ENCODE measurements at regions not wholly inside any gene's neighbourhood (a gene's known extent, or its start where the extent isn't known, plus 50 kb on each side); places are given as distances from the start of the nearest gene placed in this dataset.
"Not testable (repeated sequence)": the region's sequence is repeated elsewhere in the genome, so short reads cannot be mapped to it uniquely, and the experiment has no call there.

- no peaks in the 10 kb centered on the region for H3K36me3 Mint-ChIP-seq (ENCODE audit: low read depth)
- no peaks in the 10 kb centered on the region for H3K9me3 Mint-ChIP-seq
- no peak for DNase-seq
- ChIA-PET POLR2A (no interaction called here), CTCF (no interaction called here)
- no peak overlapping the region for H3K4me3 Mint-ChIP-seq
- no peaks in the 10 kb centered on the region for H3K4me1 Mint-ChIP-seq
- no peak overlapping the region for H3K27ac Mint-ChIP-seq
- no peaks in the 10 kb centered on the region for H3K27me3 Mint-ChIP-seq
Measured at GRCh38 chr14:87046960-87047359, 946.0 kb downstream of the GALC start.

GRCh38 chr14:87045956-87046355, 947.0 kb downstream of the GALC start:
- no peak overlapping the region for H3K27ac Mint-ChIP-seq
- no peak for DNase-seq
- H3K27me3 Mint-ChIP-seq: no peaks in the 10 kb centered on the region
- CTCF ChIA-PET: no interaction called here
- H3K36me3 Mint-ChIP-seq (ENCODE audit: low read depth): no peaks in the 10 kb centered on the region
- H3K9me3 Mint-ChIP-seq: no peaks in the 10 kb centered on the region
- H3K4me3 Mint-ChIP-seq: no peak overlapping the region
- POLR2A ChIA-PET: no interaction called here
- no peaks in the 10 kb centered on the region for H3K4me1 Mint-ChIP-seq

GRCh38 chr14:87045246-87045645, 947.7 kb downstream of the GALC start:
- H3K4me3 Mint-ChIP-seq: no peak overlapping the region
- no peak overlapping the region for H3K27ac Mint-ChIP-seq
- ChIA-PET POLR2A (no interaction called here), CTCF (no interaction called here)
- H3K36me3 Mint-ChIP-seq (ENCODE audit: low read depth): no peaks in the 10 kb centered on the region
- no peaks in the 10 kb centered on the region for H3K9me3 Mint-ChIP-seq
- no peaks in the 10 kb centered on the region for H3K27me3 Mint-ChIP-seq
- no peak for DNase-seq
- H3K4me1 Mint-ChIP-seq: no peaks in the 10 kb centered on the region

- Mint-ChIP-seq H3K4me1 (no peaks in the 10 kb centered on the region), H3K27me3 (no peaks in the 10 kb centered on the region), H3K9me3 (no peaks in the 10 kb centered on the region), H3K27ac (no peak overlapping the region), H3K4me3 (no peak overlapping the region), H3K36me3 (ENCODE audit: low read depth) (no peaks in the 10 kb centered on the region)
- ChIA-PET CTCF (no interaction called here), POLR2A (no interaction called here)
- no peak for DNase-seq
Measured at GRCh38 chr14:87044807-87045206, 948.2 kb downstream of the GALC start.

GRCh38 chr14:87043667-87044200, 949.2 kb downstream of the GALC start:
- H3K9me3 Mint-ChIP-seq: no peaks in the 10 kb centered on the region
- no peaks in the 10 kb centered on the region for H3K36me3 Mint-ChIP-seq (ENCODE audit: low read depth)
- no peak for DNase-seq
- no peaks in the 10 kb centered on the region for H3K27me3 Mint-ChIP-seq
- no peak overlapping the region for H3K27ac Mint-ChIP-seq
- CTCF ChIA-PET: no interaction called here
- no peak overlapping the region for H3K4me3 Mint-ChIP-seq
- POLR2A ChIA-PET: no interaction called here
- H3K4me1 Mint-ChIP-seq: no peaks in the 10 kb centered on the region

GRCh38 chr14:87042354-87042753, 950.6 kb downstream of the GALC start:
- Mint-ChIP-seq H3K4me3 (no peak overlapping the region), H3K9me3 (no peaks in the 10 kb centered on the region), H3K27me3 (no peaks in the 10 kb centered on the region), H3K27ac (no peak overlapping the region), H3K4me1 (no peaks in the 10 kb centered on the region), H3K36me3 (ENCODE audit: low read depth) (no peaks in the 10 kb centered on the region)
- POLR2A ChIA-PET: no interaction called here
- DNase-seq: no peak
- CTCF ChIA-PET: interaction anchor here (0.6 kb wide), 1 partner anchor 161 kb away, joined by 3 read pairs; no protein-coding TSS in a partner anchor

GRCh38 chr14:87041290-87042020, 951.5 kb downstream of the GALC start:
- Mint-ChIP-seq H3K4me1 (no peaks in the 10 kb centered on the region), H3K27ac (no peak overlapping the region), H3K27me3 (no peaks in the 10 kb centered on the region), H3K9me3 (no peaks in the 10 kb centered on the region), H3K36me3 (ENCODE audit: low read depth) (no peaks in the 10 kb centered on the region), H3K4me3 (no peak overlapping the region)
- CTCF ChIA-PET: no interaction called here
- no peak for DNase-seq
- POLR2A ChIA-PET: no interaction called here

- no peak overlapping the region for H3K27ac Mint-ChIP-seq
- H3K36me3 Mint-ChIP-seq (ENCODE audit: low read depth): no peaks in the 10 kb centered on the region
- peaks cover 2% of the 10 kb centered on the region for H3K9me3 Mint-ChIP-seq
- ChIA-PET POLR2A (no interaction called here), CTCF (no interaction called here)
- H3K4me1 Mint-ChIP-seq: no peaks in the 10 kb centered on the region
- H3K4me3 Mint-ChIP-seq: no peak overlapping the region
- H3K27me3 Mint-ChIP-seq: no peaks in the 10 kb centered on the region
- DNase-seq: no peak
Measured at GRCh38 chr14:87034680-87035079, 958.3 kb downstream of the GALC start.

- CTCF ChIA-PET: no interaction called here
- POLR2A ChIA-PET: no interaction called here
- Mint-ChIP-seq H3K36me3 (ENCODE audit: low read depth) (no peaks in the 10 kb centered on the region), H3K9me3 (peaks cover 2% of the 10 kb centered on the region), H3K4me1 (no peaks in the 10 kb centered on the region), H3K4me3 (no peak overlapping the region), H3K27ac (no peak overlapping the region), H3K27me3 (no peaks in the 10 kb centered on the region)
- no peak for DNase-seq
Measured at GRCh38 chr14:87030197-87030596, 962.8 kb downstream of the GALC start.

GRCh38 chr14:87020106-87020505, 972.9 kb downstream of the GALC start:
- DNase-seq; H3K36me3 Mint-ChIP-seq (ENCODE audit: low read depth); H3K9me3 Mint-ChIP-seq; H3K4me3 Mint-ChIP-seq; H3K27me3 Mint-ChIP-seq; H3K4me1 Mint-ChIP-seq; CTCF ChIA-PET; POLR2A ChIA-PET; H3K27ac Mint-ChIP-seq: not testable (repeated sequence)

- Mint-ChIP-seq H3K36me3 (ENCODE audit: low read depth) (no peaks in the 10 kb centered on the region), H3K27me3 (no peaks in the 10 kb centered on the region), H3K27ac (no peak overlapping the region), H3K4me3 (no peak overlapping the region), H3K9me3 (peaks cover 2% of the 10 kb centered on the region), H3K4me1 (no peaks in the 10 kb centered on the region)
- ChIA-PET POLR2A (no interaction called here), CTCF (no interaction called here)
- DNase-seq: no peak
Measured at GRCh38 chr14:87018294-87018693, 974.7 kb downstream of the GALC start.

GRCh38 chr14:87017335-87017734, 975.6 kb downstream of the GALC start:
- no peaks in the 10 kb centered on the region for H3K27me3 Mint-ChIP-seq
- ChIA-PET CTCF (no interaction called here), POLR2A (no interaction called here)
- no peak overlapping the region for H3K4me3 Mint-ChIP-seq
- H3K36me3 Mint-ChIP-seq (ENCODE audit: low read depth): no peaks in the 10 kb centered on the region
- H3K27ac Mint-ChIP-seq: no peak overlapping the region
- DNase-seq: no peak
- peaks cover 2% of the 10 kb centered on the region for H3K9me3 Mint-ChIP-seq
- no peaks in the 10 kb centered on the region for H3K4me1 Mint-ChIP-seq

- ChIA-PET CTCF (no interaction called here), POLR2A (no interaction called here)
- H3K4me3 Mint-ChIP-seq: no peak overlapping the region
- peaks cover 2% of the 10 kb centered on the region for H3K9me3 Mint-ChIP-seq
- H3K27ac Mint-ChIP-seq: no peak overlapping the region
- no peaks in the 10 kb centered on the region for H3K27me3 Mint-ChIP-seq
- no peak for DNase-seq
- H3K36me3 Mint-ChIP-seq (ENCODE audit: low read depth): no peaks in the 10 kb centered on the region
- no peaks in the 10 kb centered on the region for H3K4me1 Mint-ChIP-seq
Measured at GRCh38 chr14:87014856-87015255, 978.1 kb downstream of the GALC start.

GRCh38 chr14:87013583-87013982, 979.4 kb downstream of the GALC start:
- Mint-ChIP-seq H3K27me3 (no peaks in the 10 kb centered on the region), H3K4me3 (no peak overlapping the region), H3K4me1 (no peaks in the 10 kb centered on the region), H3K27ac (no peak overlapping the region), H3K9me3 (peaks cover 2% of the 10 kb centered on the region), H3K36me3 (ENCODE audit: low read depth) (no peaks in the 10 kb centered on the region)
- ChIA-PET POLR2A (no interaction called here), CTCF (interaction anchor here (0.5 kb wide), 1 partner anchor 19 kb away, joined by 4 read pairs; no protein-coding TSS in a partner anchor)
- DNase-seq: no peak
